Muscle of back (tissue), 3 donors: ENCODE measurements at regions not wholly inside any gene's neighbourhood (a gene's known extent, or its start where the extent isn't known, plus 50 kb on each side); places are given as distances from the start of the nearest gene placed in this dataset.

Experiments used
- DNase-seq, 3 donors: peaks; one replicate each; pipeline versions ENCODE4 v3.0.0 to v3.0.0-alpha.2; 2013

DNA sequence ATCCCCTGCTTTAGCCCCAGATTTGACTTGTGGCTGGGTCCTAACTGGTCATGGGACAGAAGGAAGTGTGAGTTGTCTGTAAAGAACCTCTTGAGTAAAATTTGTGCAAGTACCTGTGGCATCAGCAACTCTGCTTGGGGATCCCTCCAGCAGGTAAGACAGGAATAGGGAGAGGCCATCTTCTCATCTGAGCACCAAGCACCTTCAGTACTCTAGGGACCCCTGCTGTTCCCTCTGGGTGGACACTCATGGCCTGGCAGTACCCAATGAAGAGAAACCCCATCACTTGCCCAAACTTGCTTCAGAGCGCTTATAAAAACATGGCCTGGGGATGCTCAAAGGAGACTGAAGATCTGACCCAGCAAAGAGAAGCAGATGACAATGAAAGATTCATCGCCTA lies 297.8 kb downstream of the SP3 start:
- no peak for DNase-seq

DNA sequence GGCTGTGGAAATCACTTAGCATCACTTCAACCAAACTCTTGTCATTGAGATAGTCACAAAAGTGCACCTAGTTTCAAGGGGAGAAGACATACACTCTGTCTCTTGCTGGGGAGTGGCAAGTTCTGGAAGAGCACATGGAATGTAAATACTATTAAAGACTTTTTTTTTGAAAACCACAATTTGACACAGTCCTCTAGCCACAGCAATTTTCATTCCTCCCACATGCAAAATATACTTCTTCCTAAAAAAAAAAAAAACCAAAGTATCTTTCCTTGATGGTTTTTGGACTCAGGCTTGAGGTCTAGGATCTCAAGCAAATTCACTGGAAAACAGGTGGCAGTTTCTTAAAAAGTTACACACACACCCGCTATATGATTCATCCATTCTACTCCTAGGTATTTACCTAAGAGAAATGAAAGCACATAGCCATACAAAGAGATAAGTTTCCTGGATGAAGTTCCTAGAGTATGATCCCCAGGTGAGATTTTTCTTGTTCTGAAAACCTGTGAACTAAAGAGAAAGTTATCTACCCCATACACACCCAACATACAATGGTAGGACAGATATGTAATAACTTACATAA lies 295.8 kb downstream of the SP3 start:
- no peak for DNase-seq

GRCh38 chr2:173669888-173670287 lies 295.3 kb downstream of the SP3 start:
- DNase-seq = no peak

- DNase-seq = no peak
Observed at GRCh38 chr2:173672573-173673340, 292.4 kb downstream of the SP3 start.

GRCh38 chr2:173673640-173674039 lies 291.5 kb downstream of the SP3 start:
- no peak for DNase-seq

DNA sequence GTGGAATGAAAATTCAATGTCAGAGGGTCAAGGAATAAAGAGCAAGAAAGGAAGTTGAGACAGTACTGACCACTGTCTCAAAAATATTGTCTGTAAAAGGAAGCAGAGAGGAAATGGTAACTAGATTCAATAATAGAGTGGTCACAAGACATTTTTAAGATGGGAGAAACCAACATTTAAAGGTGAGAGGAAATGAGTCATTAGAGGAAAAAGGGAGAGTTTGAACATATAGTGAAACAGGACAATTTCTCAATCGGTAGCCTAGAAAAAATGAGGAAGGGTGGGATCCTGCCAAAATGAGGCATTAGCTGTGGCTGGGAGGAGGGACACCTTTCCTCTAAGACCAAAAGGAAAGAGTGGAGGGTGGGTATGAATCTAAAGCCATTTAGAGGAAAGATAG lies 288.5 kb downstream of the SP3 start:
- no peak for DNase-seq

DNA sequence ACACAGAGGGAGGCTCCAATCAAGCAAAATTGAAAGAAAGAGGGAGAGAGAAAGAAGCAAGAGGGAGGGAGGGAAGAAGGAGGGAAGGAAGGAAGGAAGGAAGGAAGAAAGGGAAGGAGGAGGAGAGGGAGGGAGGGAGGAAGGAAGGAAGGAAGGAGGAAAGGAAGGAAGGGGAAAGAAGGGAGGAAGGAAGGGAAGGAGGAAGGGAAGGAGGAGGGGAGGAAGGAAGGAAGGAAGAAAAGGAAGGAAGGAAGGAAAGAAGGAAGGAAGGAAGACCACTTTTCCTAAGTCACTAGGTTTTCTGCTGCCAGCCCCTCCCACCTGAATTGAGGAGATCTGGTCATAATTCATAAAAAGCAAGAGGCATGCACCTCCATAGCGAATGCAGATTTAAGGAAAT lies 287.0 kb downstream of the SP3 start:
- no peak for DNase-seq

- DNase-seq = no peak
Observed at GRCh38 chr2:173680574-173680973, 284.6 kb downstream of the SP3 start.

DNA sequence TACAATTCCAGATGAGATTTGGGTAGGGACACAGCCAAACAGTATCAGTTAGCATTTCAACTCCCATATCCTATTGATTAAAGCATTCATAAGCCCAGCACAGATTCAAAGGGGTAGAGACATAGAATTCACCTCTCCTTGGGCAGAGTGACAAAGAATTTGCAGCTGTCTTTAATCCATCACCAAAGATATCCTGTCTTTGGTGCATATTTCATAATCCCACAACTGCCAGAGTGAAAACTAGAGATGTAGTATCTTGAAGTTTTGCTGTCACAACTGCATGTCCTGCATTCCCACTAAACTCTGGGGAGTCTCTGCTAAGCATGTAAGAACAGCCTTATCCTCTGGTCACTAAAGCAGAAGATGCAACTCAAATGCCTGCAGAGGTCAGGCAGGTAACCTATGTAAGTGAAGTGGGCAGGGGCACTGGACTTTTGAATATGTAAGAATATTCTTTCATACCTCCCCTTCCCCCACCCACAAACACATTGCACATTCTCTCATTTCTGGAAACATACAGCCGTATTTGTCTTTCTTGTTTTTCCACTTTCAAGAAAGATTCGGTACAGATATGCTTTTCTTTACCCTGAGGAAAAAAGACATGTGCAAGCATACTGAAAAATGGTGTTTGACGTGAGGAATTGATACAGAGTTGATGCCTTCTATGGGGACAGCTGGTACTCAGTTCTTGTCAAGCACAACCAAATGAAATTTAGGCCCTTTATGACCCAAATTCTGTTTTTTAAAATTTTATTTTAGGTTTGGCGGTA lies 283.1 kb downstream of the SP3 start:
- peak in 1 of 3 donors; percentile 25 for DNase-seq

- DNase-seq = no peak
Observed at GRCh38 chr2:173684896-173685459, 280.2 kb downstream of the SP3 start.

- no peak for DNase-seq
Observed at GRCh38 chr2:173690349-173690748, 274.8 kb downstream of the SP3 start.

- peak in 2 of 3 donors; percentile 65 to 80 for DNase-seq
Observed at GRCh38 chr2:173692068-173692467, 273.1 kb downstream of the SP3 start.

GRCh38 chr2:173693044-173693589 lies 272.1 kb downstream of the SP3 start:
- DNase-seq = no peak

DNA sequence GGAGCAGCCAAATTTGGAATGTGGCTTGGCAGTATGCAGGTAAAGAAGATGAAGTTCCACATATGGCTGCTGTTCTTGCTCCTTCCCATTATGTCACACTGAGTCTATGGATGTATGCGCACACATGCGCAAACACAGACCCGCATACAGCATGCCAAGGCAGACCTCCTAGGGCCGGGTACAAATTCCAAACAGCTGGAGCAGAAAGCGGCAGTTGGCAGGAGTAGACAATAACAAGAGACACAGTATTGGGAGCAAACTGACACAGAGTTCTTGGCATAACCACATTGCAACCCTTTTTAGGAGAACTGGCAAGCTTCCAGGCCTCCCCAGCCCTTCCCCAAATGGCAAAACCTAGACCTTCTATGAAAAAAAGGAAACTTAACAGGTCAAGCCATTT lies 268.9 kb downstream of the SP3 start:
- peak; percentile 27 to 61 (median 39) for DNase-seq

- no peak for DNase-seq
Observed at GRCh38 chr2:173697929-173698328, 267.2 kb downstream of the SP3 start.

GRCh38 chr2:173705656-173706055 lies 259.5 kb downstream of the SP3 start:
- peak in 1 of 3 donors; percentile 37 for DNase-seq

DNA sequence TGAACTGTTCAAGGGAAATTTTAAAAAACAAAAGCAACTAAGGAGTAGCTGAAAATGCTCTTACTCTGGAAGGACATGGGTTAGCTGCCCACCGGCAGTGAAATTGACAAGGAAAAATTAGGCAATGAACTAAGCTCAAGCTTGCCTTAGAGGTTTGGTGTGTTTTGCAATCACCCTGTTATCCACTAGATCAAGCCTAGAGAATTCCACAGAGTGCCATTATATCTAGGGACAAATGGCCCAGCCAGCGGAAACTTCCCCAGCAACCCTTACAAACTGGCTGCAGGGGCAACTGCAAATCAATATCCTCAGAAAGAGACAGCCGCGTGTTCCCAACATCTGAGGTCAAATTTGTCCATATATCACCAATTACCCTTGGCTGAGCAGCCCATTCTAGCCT lies 258.2 kb downstream of the SP3 start:
- DNase-seq = no peak

DNA sequence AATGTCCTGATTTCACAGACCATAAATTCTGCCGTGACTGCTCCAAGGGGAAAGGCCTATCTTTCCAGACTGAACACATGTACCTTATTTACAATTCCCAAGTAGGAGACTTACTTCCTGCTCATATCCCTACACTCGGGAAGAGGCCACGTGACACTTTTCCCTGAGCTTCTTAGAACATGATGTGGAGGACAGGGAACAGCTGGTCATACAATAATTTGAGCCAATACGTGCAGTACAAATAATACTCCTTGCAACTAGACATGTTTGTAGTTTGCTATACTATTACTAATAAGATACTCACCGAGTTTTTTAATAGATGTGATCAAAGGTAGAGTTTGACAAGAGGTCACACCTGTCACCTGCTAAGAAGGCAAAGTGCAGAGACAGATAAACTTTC lies 256.4 kb downstream of the SP3 start:
- DNase-seq = peak; percentile 32 to 83 (median 52)

DNA sequence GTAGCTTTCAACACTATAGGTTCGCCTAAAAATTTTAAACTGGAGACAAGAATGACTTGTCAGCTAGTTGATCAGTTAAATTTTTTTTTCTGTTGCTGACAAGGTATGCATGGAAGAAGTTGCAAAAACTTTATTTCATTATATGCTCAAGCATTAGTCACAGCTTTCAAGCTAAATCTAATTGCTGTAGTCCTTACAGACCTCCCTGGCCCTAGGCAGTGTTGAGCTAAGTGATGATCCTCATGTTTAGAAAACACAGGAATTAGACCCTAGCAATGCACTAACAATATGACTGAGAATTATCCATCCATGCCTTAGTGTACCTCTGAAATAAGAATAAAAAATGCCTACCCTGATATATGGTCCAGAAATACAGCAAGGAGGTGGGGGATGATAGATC lies 253.4 kb downstream of the SP3 start:
- DNase-seq = no peak

GRCh38 chr2:173713904-173714555 lies 251.1 kb downstream of the SP3 start:
- peak in 1 of 3 donors; percentile 20 for DNase-seq

DNA sequence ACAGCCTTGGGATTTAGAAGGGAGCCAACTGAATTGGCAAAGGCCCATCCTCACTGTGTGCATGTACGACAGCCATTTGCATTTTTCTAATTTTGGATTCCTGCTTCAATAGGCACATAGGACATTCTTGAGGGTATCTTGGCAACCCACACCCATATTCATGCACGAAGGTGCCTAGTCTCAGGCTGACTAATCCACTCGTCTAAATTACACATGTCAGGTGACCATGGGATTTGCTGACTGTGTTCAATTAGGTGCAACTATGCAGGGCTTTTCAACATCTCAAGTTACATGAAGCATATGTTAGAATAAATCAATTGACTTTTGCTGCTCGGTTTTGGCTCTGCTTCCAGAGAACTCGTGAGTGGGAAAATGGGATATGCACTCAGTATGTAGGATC lies 249.7 kb downstream of the SP3 start:
- peak in 2 of 3 donors; percentile 62 to 69 for DNase-seq
